HepG2 (cell line): ENCODE measurements at regions not wholly inside any gene's neighbourhood (a gene's known extent, or its start where the extent isn't known, plus 50 kb on each side); places are given as distances from the start of the nearest gene placed in this dataset.

Experiments used
- ATAC-seq: fragments of 200-7000 bp; cut with Tn5 transposase; 3 replicates; pipeline ENCODE4 v1.9.1; 2020; ENCODE audit warnings: mild to moderate bottlenecking, moderate library complexity
- BruUV-seq: library from RNA; stranded (reverse); fragments of 400-500 nt; replicated peaks from 2 replicates; lab custom pipeline; 2021; lab: Mats Ljungman, UMichigan
- CTCF ChIA-PET: fragments of 300-600 bp; formaldehyde crosslinking; extraction: SDS; loops from one replicate; lab custom pipeline; 2021; ENCODE audit warnings: low total read pairs, inconsistent platforms, low intra/inter-chr PET ratio; lab: Yijun Ruan, JAX
- POLR2A ChIA-PET: fragments of 350-600 bp; sonication (Branson Sonifier 250); formaldehyde crosslinking; loops from one replicate; lab custom pipeline; 2020; ENCODE audit warnings: antibody characterized with exemption, inconsistent platforms; lab: Yijun Ruan, JAX
- DNase-seq: peaks from one replicate; pipeline ENCODE4 v3.0.0-alpha.2; 2015; ENCODE audit warnings: low spot score
- FAIRE-seq: peaks from 3 replicates; lab custom pipeline; 2011; peaks lifted over from hg19 to GRCh38; lab: Jason Lieb, UNC
- H2AFZ ChIP-seq: one replicate; pipeline ENCODE4 v1.6.1; 2011; ENCODE audit warnings: low read length, inconsistent platforms
- H3K27ac ChIP-seq: fragments of 300-600 bp; 3 replicates; pipeline ENCODE4 v1.8.0; 2011; ENCODE audit warnings: mixed run types, mild to moderate bottlenecking, mixed read lengths, low read length, inconsistent platforms; ENCODE audit not compliant: insufficient read depth; ENCODE audit errors: extremely low read length
- H3K27me3 ChIP-seq, 2 experiments: fragments of 200-600 bp in 1 of 2; 2 replicates in 1 of 2; 3 replicates in 1 of 2; pipeline versions ENCODE4 v1.6.0 to v1.8.0; 2011; ENCODE audit warnings: low read length in 2 of 2, mild to moderate bottlenecking in 2 of 2, moderate library complexity in 2 of 2, inconsistent platforms in 1 of 2; ENCODE audit not compliant: insufficient read depth in 2 of 2, control insufficient read depth in 1 of 2
- H3K36me3 ChIP-seq, 2 experiments: fragments of 200-600 bp in 1 of 2; replicated peaks in 1 of 2; 2 replicates in 1 of 2; 3 replicates in 1 of 2; pipeline versions ENCODE4 v1.5.1 to v1.8.0; 2011; ENCODE audit warnings: low read length in 2 of 2, inconsistent platforms in 1 of 2; ENCODE audit not compliant: insufficient read depth in 2 of 2, control insufficient read depth in 1 of 2
- H3K4me1 ChIP-seq: 2 replicates; pipeline ENCODE4 v1.5.1; 2012; ENCODE audit warnings: low read length, inconsistent platforms; ENCODE audit not compliant: insufficient read depth
- H3K4me2 ChIP-seq: 2 replicates; pipeline ENCODE4 v1.6.0; 2011; ENCODE audit warnings: low read depth, low read length, inconsistent platforms
- H3K4me3 ChIP-seq, 3 experiments: fragments of 200-600 bp in 1 of 3; sonication (generic), shearing (Covaris generic) in 1 of 3; replicated peaks in 1 of 3; 2 replicates each; pipeline ENCODE4 v1.5.1; 2011 to 2016; ENCODE audit warnings: low read length in 3 of 3, inconsistent platforms in 2 of 3, low read depth in 2 of 3, mild to moderate bottlenecking in 2 of 3, control low read depth in 1 of 3, mixed read lengths in 1 of 3; ENCODE audit not compliant: insufficient read depth in 1 of 3
- H3K79me2 ChIP-seq: one replicate; pipeline ENCODE4 v1.6.1; 2011; ENCODE audit warnings: low read length, inconsistent platforms; ENCODE audit not compliant: insufficient read depth
- H3K9ac ChIP-seq: 2 replicates; pipeline ENCODE4 v1.6.0; 2011; ENCODE audit warnings: mild to moderate bottlenecking, low read depth, low read length, inconsistent platforms; ENCODE audit not compliant: insufficient read depth
- H3K9me3 ChIP-seq: 2 replicates; pipeline ENCODE4 v1.5.1; 2012; ENCODE audit warnings: mild to moderate bottlenecking, low read length
- H4K20me1 ChIP-seq: 2 replicates; pipeline ENCODE4 v1.6.0; 2011; ENCODE audit warnings: inconsistent platforms, mild to moderate bottlenecking, low read length, moderate library complexity; ENCODE audit not compliant: insufficient read depth
- AKAP8 ChIP-seq: sonication (generic); formaldehyde crosslinking; IDR thresholded peaks from 2 replicates; pipeline ENCODE4 v1.5.1; 2020; ENCODE audit warnings: mild to moderate bottlenecking, missing genetic modification reagents
- ARID4A ChIP-seq: sonication (generic); formaldehyde crosslinking; IDR thresholded peaks from 2 replicates; pipeline ENCODE4 v1.5.0; 2020; ENCODE audit warnings: mild to moderate bottlenecking, missing genetic modification reagents, borderline replicate concordance
- PHB2 ChIP-seq: fragments of 450-650 bp; IDR thresholded peaks from 2 replicates; pipeline ENCODE4 v1.6.1; 2018; ENCODE audit not compliant: partially characterized antibody
- RFX5 ChIP-seq: IDR thresholded peaks from 2 replicates; pipeline ENCODE4 v1.6.1; 2011; ENCODE audit warnings: low read depth, low read length, improper control_type of control experiment
- ZBED4 ChIP-seq: sonication (generic); formaldehyde crosslinking; IDR thresholded peaks from 2 replicates; pipeline ENCODE4 v1.4.0; 2020; ENCODE audit warnings: missing genetic modification reagents, borderline replicate concordance
- ZNF205 ChIP-seq: IDR thresholded peaks from 2 replicates; pipeline ENCODE4 v1.6.1; 2018; ENCODE audit warnings: missing biosample characterization, missing genetic modification reagents
- ZNF644 ChIP-seq: IDR thresholded peaks from 2 replicates; pipeline ENCODE4 v1.6.1; 2016; ENCODE audit warnings: low read depth
- WGBS: methylation state at CpG from one replicate; pipeline ENCODE4 v1.1.6; 2017; ENCODE audit warnings: low lambda C conversion rate; 5-methylcytosine and 5-hydroxymethylcytosine counted together
- in situ Hi-C: cut with HindIII; loops from 2 replicates; pipeline ENCODE4 v1.10.0; 2017; ENCODE audit warnings: low pct_unique_long_range_greater_than_20kb; ENCODE audit not compliant: extremely low pct_ligation_motif_present
- intact Hi-C: fragments of 100-400 bp; cut with micrococcal nuclease; formaldehyde crosslinking; loops from one replicate; pipeline ENCODE4 v1.10.0; 2022; ENCODE audit not compliant: unreplicated experiment
- TF ChIP-seq, protein P1 (sequence below): sonication (generic); formaldehyde crosslinking; IDR thresholded peaks from 2 replicates; pipeline ENCODE4 v1.5.0; 2020; ENCODE audit warnings: missing genetic modification reagents

DNA sequence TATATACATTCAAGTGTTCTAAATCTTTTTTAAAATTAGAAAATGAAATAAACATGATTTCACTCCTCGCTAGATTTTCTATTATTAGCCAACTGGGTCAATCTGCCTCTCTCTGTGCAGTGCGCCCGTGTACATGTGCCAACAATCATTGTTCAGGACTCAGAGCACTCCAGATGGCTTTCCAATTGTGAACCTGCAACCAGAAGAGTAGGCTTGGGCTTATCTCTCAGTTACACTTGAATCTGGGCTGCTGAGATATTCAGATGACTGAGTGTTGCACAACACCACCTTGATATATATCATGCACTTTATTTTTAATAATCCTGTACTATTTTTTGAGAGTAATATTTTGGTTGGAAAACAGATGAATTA, 184.0 kb upstream of the FSTL5 start:
- no peaks in the 10 kb centered on the region for H3K4me1 ChIP-seq
- H2AFZ ChIP-seq: no peak overlapping the region
- ATAC-seq (no peak), DNase-seq (no peak), FAIRE-seq (no peak)
- H3K27me3 ChIP-seq: no peaks in the 10 kb centered on the region
- no peak overlapping the region for H3K4me2 ChIP-seq
- in situ Hi-C loops: no loop called here
- H3K9me3 ChIP-seq: no peaks in the 10 kb centered on the region
- H3K27ac ChIP-seq: no peak overlapping the region
- H3K79me2 ChIP-seq: no peaks in the 10 kb centered on the region
- H3K36me3 ChIP-seq: no peaks in the 10 kb centered on the region
- H3K9ac ChIP-seq: no peak overlapping the region
- no peaks in the 10 kb centered on the region for H4K20me1 ChIP-seq
- ChIA-PET POLR2A (no interaction called here), CTCF (no interaction called here)
- 0% methylated on average over 3 of the region's 3 CpGs for WGBS
- BruUV-seq: no TSS peak
- H3K4me3 ChIP-seq: no peak overlapping the region
- TF ChIP-seq ZNF644 (no peak), ZBED4 (no peak), PHB2 (no peak)
- intact Hi-C loops: no loop called here

DNA sequence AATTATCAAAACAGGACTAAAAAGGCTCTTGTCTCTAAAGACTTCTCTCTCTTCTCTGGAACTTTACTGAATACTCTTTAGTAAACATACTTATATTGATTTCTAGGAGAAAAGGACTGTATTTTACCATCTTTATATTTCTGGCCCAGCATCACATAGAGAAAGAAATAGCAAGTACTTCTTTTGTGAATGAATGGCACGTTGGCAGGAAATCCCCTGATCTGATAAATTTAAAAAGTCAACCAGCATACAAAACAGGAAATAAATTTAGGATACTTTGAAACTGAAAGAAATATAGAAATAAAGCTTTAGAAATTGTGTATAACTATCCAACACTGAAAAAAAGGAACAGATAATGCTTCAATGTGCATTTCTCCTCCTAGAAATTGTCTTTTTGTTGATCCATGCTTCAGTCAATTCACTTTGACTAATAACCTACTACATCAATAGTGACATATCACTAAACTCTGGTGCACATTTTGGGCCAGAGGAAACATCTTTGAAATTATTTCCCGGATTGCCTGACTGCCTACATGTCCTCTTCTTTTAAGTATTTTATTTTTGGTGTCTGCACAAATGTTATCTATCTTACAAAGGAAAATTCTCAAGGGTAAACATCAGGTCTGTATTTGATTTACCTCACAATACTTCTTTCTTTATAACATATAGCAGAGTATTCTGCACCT, 183.5 kb upstream of the FSTL5 start:
- BruUV-seq: no TSS peak
- TF ChIP-seq ZNF205 (CRISPR knock-in tag) (no peak), ARID4A (CRISPR knock-in tag) (no peak), RFX5 (no peak), AKAP8 (CRISPR knock-in tag) (no peak)
- TF ChIP-seq, protein P1, sequence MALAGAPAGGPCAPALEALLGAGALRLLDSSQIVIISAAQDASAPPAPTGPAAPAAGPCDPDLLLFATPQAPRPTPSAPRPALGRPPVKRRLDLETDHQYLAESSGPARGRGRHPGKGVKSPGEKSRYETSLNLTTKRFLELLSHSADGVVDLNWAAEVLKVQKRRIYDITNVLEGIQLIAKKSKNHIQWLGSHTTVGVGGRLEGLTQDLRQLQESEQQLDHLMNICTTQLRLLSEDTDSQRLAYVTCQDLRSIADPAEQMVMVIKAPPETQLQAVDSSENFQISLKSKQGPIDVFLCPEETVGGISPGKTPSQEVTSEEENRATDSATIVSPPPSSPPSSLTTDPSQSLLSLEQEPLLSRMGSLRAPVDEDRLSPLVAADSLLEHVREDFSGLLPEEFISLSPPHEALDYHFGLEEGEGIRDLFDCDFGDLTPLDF (CRISPR knock-in tag): no peak
- 0% methylated on average over 2 of the region's 2 CpGs for WGBS
- no peak for DNase-seq
- Histone ChIP-seq H2AFZ (no peak overlapping the region), H3K4me2 (no peak overlapping the region), H3K27ac (no peak overlapping the region), H4K20me1 (no peaks in the 10 kb centered on the region), H3K36me3 (no peaks in the 10 kb centered on the region), H3K4me1 (no peaks in the 10 kb centered on the region), H3K79me2 (no peaks in the 10 kb centered on the region), H3K9ac (no peak overlapping the region), H3K27me3 (no peaks in the 10 kb centered on the region), H3K4me3 (no peak overlapping the region), H3K9me3 (no peaks in the 10 kb centered on the region)
- no peak for FAIRE-seq
- ChIA-PET POLR2A (no interaction called here), CTCF (no interaction called here)
- intact Hi-C loops (no loop called here), in situ Hi-C loops (no loop called here)
- no peak for ATAC-seq
